Urothelium cell line (cell line): ENCODE measurements at regions not wholly inside any gene's neighbourhood (a gene's known extent, or its start where the extent isn't known, plus 50 kb on each side); places are given as distances from the start of the nearest gene placed in this dataset.

Source experiments
- DNase-seq: peaks from one replicate; pipeline ENCODE4 v3.0.0; 2011; ENCODE audit warnings: low spot score, mixed read lengths
- FAIRE-seq: peaks from 2 replicates; lab custom pipeline; 2011; peaks lifted over from hg19 to GRCh38; lab: Jason Lieb, UNC

DNA sequence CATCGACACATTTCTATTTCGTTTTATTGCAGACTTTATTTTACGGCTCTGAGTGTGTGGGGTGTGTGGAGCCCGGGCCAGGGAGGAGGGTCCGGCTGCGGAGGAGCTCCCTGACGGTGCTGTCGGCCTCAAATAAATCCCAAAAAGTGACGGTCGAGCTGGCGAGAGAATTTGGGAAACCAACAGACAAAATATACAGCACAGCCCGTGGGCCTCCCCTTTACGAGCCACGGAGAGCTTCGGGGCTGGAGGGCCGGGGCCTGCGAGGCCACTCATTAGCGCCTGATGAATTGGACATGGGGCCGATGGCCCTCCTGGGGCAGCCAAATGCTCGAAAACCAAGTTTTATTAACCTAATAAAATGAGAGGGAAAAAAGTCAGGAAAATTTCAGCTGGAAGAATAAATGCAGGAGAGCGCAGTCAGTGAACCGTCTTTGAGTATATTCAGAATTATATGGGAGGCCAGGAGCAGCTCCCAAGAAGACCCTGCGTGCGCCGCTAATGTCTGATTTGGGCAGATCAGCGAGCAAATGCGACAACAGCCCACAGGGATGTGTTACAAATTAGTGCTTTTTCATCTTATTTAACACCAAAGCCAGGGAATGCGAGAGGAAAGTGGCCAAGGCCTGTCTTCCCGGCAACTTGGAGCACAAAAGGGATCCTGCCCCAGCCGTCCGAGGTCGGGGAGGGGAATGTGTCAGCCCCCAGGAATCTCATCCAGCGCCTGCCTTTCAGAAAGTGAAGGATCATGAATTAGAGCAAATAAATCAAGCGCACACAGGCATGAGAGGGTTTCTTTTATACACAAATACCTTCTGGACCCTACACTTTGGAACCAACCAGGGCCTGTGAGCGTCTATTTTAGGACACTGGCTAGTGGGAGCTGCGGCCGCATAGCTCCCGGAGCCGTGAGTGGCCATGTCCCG is 249.1 kb downstream of the C16orf95 start:
- no peak for FAIRE-seq
- DNase-seq, result no peak

DNA sequence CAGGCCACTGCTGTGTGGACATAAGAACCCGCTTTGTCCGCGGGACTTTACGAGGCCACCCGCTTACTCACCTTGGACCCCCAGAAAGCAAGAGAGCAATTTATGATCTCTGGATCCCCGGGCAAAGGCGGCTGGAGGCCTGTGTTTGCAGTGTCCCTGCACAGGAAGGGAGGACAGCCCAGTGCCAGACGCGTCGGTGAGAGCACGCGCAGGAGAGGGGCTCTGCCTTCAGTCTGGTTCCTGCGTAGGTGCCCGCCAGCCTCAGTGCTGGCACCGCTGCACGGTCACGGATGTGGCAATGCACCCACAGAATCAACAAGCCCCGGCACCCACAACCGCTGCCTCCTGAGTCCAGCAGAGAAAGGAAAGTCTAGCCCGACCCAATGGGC is 248.4 kb downstream of the C16orf95 start:
- FAIRE-seq, result no peak

DNA sequence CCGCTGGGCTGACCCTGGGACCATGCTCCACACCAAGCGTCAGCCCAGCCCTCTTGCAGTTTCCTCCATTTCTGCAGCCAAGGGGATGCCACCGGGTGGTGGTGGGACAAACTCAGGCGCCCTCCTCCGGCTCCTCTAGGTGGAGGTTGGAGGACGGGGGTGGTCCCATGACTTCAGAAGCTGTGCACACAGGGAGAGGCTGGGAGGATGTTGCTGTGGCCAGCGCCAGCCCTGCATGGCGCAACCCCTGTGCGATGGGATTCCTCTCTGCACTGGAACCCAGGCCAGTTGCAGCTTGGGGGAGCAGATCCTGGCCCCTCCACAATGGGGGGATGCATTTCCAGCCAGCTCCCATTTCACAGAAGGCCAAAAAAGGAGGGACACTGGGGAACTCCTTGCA is 246.5 kb downstream of the C16orf95 start:
- FAIRE-seq, result no peak

More for the DNA sequence above, 248.4 kb downstream of the C16orf95 start:
- no peak for DNase-seq

DNA sequence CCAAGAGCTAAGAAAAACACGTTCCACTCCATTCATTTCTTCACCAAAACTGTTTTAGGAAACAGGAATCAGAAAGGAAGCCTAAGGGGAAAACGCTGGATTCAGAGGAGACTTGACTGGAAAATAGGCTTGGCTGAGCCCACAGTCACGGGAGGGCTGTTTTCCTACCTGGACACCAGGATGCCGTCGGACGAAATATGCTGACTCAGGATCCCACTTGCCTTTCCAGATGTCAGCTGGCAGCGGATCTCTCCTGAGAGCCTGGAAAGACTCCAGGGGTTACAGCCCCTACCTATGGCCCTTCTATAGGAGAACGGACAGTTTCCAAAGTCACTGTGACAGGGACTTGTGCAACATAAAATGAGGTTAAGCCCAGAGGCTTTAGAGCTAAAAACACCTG is 245.1 kb downstream of the C16orf95 start:
- DNase-seq, result no peak
- FAIRE-seq, result no peak

More for the DNA sequence above, 246.5 kb downstream of the C16orf95 start:
- no peak for DNase-seq

DNA sequence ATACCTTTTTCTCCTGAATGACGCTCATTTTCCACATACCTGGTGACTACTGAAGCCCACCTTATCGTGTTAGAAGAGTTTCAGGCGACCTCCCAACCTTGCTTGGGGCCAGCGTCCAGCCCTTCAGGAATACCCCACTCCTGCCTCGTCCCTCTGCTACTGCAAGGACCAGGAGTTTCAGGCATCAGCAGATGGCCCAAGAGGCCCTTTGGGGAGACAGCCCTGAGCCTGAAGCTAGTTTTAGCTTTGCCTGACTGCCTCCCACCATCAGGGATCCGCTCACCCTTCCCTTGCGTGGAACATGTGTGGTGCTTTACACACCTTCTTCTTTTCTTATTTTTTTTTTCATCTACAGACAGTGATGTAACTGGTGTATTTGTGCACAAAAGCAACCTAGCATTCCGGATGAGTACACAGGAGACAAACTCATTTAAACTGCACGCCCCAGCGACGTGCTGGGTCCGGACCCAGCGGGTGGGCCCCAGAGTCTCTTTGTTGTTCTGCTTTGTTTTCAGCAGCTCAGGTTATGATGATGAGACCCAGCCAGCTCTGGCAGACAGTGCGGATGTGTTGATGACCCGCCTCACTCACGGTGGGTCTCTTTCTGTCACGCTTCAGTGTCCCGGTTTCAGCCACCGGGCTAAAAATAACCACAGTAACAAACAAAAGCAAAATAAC is 242.4 kb downstream of the C16orf95 start:
- no peak for FAIRE-seq
- DNase-seq, result no peak

DNA sequence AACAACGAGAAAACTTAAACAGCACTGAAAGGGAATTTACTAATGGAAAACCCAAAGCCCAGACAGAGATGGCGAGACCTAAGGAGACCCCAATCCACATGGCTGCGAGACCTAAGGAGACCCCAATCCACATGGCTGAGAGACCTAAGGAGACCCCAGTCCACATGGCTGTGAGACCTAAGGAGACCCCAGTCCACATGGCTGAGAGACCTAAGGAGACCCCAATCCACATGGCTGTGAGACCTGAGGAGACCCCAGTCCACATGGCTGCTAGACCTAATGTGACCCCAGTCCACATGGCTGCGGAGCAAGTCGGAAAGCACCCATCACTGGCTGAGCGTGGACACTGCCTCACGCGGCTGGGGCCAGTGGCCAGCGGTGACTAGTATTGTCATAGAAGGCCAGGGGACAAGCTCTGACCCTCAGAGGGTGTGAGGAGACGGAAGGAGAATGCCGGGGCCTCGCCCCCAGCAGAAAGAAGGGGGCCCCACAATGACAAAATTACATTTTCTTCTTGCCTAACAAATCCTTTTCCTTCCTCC is 241.8 kb downstream of the C16orf95 start:
- DNase-seq, result no peak
- no peak for FAIRE-seq

DNA sequence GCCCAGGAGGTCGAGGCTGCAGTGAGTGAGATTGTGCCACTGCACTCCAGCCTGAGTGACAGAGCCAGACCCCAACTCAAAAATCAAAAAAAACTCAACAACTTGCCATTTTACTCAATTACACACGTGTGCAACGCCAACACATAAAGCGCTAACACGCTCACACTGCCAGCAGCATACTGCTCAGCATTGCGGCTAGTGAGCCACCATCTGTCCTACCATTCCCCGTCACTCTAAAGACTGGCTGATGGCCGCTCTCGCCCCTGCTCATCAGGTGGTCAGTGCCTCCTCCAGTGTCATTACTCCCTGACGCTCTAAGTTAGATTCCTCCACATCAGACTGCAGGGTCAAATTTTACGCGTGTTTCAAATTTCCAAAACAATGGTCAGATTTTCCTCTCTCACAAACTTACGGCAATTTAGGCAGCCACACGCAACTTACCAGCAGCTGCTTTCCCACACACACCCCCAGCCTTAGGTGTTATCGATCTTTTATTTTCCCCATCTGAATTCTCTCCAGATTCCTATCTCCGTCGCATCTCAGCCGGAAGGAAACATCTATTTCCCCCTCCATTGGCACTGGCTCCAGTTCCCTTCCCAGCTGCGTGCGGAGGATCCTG is 240.8 kb downstream of the C16orf95 start:
- DNase-seq (no peak), FAIRE-seq (no peak)

DNA sequence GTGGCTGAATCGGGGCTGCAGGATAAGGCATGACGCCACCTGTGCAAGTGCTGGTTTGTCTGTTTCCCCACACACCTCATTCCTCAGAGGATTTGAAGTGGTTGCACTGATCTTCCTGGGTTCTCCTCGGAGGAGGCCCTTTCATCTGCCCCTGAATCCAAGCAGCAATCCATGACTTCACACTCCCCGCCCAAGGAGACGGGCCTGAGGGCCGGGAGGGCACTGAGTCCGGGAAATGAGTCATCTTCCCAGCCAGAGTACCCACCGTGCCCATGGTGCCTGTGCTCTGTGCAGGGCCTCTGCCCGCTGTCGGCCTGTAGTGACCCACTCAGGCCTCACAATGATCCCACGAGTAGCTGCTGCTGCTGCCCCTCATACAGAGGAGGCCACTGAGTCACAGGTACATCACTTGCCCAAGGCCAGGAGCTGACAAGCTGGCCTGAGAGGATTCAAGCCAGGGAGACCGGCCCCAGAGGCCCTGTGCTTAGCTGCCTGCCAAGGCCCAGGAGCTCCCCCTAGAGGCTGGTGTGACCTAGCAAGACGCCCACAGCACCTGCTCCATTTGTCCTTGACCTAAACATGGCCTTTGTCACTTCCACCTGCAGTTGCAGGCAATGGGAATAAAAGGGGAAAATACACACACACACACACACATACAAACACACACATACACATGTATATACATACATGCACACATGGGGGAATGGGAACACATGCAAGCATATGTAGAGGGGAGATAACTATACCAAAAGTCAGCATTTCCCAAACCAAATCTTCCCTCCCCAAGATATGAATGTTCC is 240.0 kb downstream of the C16orf95 start:
- DNase-seq (peak; percentile 49), FAIRE-seq (no peak)

DNA sequence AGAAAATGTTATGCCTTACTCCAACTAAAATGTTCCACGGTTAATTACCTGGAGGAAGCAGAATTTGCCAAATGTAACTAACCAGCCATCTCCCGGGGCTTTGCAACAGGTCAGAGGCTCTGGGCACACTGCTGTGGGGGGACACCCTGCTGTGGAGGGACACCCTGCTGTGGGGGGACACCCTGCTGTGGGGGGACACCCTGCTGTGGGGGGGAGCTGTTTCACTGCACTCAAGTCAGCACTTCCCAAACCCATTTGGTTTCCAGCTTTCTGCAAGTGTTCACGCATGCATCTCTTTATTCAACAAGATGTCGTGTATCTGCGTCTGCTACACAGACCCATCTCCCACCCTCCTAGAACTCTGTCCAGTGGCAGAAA is 239.5 kb downstream of the C16orf95 start:
- FAIRE-seq, result no peak

DNA sequence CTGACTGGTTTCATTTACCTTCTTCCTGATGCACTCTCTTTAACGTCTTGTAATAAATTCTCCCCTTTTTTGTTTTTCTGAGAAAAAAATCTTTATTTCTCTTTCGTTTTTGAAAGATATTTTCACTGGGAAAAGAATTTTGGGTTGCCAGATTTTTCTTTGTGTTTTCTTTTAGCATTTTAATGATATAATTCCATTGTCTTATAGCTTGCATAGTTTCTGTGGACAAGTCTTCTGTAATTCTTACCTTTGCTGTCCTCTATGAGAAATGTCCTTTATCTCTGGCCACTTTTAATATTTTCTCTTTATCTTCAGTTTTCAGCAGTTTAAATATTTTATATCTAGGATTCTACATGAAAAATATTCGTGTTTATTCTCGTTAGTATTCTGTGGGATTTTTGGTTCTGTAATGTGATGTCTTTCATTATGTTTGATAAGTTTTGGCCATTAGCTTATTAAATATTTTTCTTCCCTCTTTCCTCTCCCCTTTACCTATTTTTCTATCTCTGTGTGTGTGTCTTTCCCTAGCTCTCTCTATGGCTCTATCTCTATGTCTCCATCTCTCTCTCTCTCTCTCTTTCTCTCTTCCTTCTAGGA is 236.5 kb downstream of the C16orf95 start:
- FAIRE-seq (no peak), DNase-seq (no peak)

More for the DNA sequence above, 239.5 kb downstream of the C16orf95 start:
- no peak for DNase-seq

DNA sequence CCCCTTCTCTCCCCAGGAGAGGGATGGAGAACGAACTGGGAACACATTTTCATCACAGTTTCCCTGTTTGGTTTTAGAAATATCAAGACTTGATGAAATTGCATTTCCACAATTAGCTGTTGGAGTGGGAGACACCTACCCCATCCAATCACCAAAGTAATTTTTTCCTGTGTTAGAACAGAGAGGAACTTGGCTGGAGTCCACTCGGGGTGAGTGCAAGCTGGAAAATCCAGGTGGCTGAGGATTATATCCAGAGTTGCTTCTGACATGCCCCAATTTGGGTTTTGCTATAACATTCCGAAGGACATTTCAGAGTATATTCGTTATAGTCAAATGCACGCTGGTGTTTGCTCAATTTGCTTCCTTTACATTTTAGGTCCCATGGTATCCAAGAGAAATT is 231.8 kb downstream of the C16orf95 start:
- DNase-seq, result no peak
- FAIRE-seq, result no peak

DNA sequence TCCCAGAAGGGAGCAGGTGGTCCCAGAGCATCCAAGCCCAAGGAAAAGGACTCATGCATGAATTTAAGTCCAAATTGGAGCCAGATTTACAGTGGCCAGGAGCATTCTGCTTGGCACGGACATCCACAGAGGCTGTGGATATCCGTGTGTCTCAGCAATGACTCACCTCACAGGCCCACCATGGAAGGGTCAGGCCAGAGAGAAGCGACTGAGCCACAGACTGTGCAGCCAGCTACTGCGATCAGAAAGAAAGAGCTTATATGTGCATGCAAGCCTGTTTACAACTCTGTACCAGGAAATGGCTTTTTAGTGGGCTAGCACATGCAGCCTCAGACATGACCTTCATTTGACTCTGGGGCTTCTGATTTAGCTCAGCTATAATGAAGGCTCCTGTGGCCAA is 231.0 kb downstream of the C16orf95 start:
- DNase-seq (no peak), FAIRE-seq (no peak)

DNA sequence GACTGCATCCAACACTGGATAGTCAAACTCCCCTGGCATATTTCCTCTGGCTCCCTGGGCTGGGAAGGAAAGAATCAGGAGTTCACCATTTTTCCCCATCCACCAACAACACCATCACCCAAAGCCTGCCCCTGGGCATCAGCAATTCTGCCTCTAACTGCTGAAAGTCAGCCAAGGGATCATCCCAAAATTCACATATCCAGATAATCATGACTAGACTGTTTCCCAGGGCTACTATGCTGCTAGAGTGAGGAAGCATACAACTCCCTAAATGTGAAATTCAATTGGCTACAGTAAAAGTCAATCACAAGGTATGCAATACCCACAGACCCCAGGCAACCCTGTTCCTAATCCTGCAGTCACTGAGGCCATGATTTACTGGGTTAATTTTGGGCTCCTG is 230.6 kb downstream of the C16orf95 start:
- no peak for FAIRE-seq
- no peak for DNase-seq

DNA sequence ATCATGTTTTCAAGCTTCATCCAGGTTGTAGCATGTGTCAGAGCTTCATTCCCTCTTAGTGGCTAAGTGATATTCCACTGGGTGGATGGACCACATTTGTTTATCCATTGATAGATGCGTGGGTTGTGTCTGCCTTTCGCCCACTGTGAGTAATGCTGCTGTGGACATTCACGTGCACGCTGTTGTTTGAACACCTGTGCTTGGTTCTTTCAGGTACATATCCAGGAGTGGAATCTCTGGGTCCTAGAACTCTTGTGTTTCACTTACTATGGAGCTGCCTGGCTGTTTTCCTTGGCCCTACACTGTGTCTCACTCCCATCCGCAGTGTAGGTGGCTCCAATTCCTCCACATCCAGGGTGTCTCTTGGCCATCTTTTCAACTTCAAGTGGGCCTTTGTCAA is 224.2 kb downstream of the C16orf95 start:
- FAIRE-seq (no peak), DNase-seq (no peak)

DNA sequence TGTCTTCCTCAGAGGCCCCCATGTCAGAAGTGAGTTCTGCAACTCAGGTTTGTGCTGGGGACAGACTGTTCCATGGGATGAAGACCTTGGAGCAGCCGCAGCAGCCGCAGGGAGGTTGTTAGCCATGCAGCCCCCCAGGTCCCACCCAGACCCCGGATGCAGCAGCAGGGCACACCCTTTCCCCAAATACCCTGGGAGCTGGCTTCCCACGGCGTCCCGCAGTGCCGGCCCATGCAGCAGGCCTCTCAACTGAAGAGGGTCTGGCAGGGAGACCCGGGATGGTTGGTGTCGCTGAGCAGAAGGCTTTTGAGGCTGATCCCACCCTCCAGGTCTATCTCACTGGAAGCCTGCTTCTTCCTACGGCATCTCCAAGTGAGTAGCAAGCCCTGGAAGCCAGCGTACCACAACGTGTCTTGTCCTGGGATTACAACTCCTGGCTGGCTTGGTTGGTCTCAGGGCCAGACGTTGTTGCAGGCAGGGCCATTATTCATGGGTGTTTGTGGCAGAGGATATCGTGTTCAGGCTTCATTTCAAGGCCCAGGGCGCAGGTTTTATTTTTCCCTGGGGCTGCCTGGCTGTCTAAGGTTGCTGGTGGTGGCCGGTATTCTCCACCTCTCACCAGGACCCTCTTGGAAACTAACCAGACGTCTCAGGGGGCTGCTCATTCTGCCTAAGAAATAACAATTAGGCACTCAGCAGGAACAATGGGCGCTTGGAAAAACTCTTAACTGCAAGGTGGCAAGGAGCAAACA is 223.2 kb downstream of the C16orf95 start:
- DNase-seq (no peak), FAIRE-seq (no peak)

DNA sequence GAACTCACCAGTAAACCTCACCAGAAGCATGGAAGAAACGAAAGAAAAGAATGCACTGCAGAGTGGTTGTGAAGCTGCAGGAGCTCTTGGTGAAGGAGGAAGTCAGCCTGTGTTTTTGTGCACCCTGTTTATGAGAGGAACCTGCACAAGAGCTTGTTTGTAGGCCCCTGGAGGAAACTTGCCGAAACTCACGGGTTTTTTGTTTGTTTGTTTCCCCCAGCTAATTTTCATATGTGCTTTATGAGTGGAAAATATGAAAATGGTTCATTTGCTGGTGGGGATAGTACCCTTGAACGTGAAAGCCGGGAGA is 222.7 kb downstream of the C16orf95 start:
- FAIRE-seq, result no peak

DNA sequence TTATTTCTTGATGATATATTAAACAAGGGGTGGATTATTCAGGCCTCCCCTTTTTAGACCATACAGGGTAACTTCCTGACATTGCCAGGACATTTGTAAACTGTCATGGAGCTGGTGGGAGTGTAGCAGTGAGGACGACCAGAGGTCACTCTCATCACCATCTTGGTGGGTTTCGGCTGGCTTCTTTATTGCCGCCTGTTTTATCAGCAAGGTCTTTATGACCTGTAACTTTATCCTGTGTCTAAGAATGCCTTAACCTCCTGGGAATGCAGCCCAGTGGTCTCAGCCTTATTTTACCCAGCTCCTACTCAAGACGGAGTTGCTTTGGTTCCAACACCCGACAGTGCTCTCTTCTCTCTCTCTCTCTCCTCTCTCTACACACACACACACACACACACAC is 221.9 kb downstream of the C16orf95 start:
- no peak for FAIRE-seq
- DNase-seq, result no peak

More for the DNA sequence above, 222.7 kb downstream of the C16orf95 start:
- DNase-seq, result no peak

DNA sequence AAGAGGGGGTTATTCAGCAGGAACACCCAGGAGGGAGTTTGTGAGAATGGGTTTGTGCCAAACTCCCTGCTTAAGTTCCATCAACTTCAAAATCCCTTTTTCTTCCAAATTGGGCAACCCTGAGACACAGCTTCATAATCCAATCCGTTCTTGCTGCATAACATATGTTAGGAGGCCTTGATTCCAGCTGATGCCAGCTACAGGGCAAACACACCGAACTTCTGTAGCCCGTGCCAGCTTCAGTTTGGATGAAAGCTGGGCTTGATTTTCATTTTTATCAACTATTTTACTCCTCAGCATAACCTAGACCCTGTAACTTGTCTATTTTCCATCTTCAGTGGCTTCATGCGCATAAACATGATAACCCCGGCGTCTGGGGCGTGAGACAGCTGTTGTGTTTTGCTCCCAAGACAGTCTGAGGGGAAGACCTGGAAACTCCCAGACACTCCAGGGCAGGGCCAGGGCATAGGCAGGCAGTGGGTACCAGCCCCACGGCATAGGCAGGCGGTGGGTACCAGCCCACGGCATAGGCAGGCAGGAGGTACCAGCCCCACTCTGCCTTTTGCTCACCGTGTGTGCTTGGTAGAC is 220.4 kb downstream of the C16orf95 start:
- FAIRE-seq, result no peak
- no peak for DNase-seq

DNA sequence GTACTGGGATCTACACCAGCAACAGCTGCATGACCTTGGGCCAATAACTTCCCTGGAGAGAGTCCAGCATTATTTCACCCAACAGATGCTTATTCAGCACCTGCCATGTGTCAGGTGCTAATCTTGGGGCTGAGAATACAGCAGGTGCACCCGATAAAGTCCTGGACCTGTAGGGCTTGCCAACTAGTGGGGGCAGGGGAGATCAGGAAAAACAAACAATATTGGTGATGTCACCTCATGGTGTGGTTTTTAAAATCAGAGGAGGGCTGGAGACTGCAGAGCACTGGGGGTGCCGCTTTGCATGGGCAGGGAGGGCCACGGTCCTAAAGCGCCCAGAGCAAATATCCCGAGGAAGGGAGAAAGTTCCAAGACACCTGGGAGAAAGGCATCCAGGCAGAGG is 218.8 kb downstream of the C16orf95 start:
- DNase-seq (no peak), FAIRE-seq (no peak)
